G401 (cell line): ENCODE measurements at regions not wholly inside any gene's neighbourhood (a gene's known extent, or its start where the extent isn't known, plus 50 kb on each side); places are given as distances from the start of the nearest gene placed in this dataset.
"Not testable (repeated sequence)": the region's sequence is repeated elsewhere in the genome, so short reads cannot be mapped to it uniquely, and the experiment has no call there.

Experiments
- DNase-seq: peaks from one replicate; pipeline ENCODE4 v3.0.0-alpha.2; 2015; ENCODE audit warnings: low spot score
- in situ Hi-C: cut with HindIII; loops from 2 replicates; pipeline ENCODE4 v1.10.0; 2016; ENCODE audit warnings: low sequenced_read_pairs, mixed read lengths

- in situ Hi-C loops = no loop called here
- no peak for DNase-seq
Observed at GRCh38 chr7:138169441-138169851, 93.2 kb downstream of the AKR1D1 start.

GRCh38 chr7:138170298-138170697, 94.0 kb downstream of the AKR1D1 start:
- DNase-seq = no peak
- in situ Hi-C loops = no loop called here

DNA sequence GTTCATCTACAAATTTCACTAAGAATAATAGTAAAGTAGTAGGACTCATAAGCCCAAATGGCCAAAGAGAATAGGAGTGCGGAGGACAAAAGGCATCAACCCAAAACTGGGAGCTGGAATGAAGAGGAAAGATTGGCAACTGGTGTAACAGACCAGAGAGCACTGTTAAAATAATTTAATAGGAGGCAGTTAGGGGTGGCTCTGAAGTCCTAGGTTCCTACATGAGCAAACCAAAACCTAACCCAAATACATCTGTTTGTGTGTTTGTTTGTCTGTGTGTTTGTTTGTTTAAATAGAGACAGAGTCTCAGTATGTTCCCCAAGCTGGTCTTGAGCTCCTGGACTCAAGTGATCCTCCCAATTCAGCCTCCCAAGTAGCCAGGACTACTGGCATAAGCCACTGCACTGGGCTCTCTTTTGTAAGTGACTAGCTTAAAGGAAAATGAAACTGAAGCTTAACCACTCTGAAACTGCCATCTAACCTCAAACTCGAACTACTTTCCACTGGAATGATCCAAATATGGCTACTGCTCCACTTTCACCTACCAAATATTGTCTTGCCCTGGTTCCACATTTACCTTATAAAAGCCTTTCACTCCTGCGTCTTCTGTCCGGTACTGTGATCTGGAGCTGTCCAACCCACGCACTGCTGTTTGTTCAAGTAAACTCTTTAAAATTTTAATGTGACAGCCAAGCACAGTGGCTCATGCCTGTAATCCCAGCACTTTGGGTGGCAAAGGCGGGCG, 94.9 kb downstream of the AKR1D1 start:
- no peak for DNase-seq
- in situ Hi-C loops = no loop called here

- no peak for DNase-seq
- in situ Hi-C loops = no loop called here
Observed at GRCh38 chr7:138173548-138173947, 97.3 kb downstream of the AKR1D1 start.

GRCh38 chr7:138176060-138176459, 99.8 kb downstream of the AKR1D1 start:
- in situ Hi-C loops = no loop called here

DNA sequence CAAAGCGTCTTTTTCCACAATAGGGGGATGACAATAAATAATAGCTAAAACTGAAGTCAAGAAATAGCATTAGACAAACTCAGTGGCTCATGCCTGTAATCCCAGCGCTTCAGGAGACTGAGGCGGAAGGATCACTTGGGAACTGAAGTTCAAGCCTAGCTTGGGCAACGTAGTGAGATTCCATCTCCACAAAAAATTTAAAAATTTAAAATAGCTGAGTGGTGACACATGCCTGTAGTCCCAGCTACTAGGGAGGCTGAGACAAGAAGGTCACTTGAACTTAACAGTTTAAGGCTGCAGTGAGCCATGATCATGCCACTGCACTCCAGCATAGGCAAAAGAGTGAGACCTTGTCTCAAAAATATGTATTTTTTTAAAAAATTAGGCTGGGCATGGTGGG, 107.9 kb downstream of the AKR1D1 start:
- DNase-seq = no peak

More at GRCh38 chr7:138176060-138176459, 99.8 kb downstream of the AKR1D1 start:
- DNase-seq = no peak

DNA sequence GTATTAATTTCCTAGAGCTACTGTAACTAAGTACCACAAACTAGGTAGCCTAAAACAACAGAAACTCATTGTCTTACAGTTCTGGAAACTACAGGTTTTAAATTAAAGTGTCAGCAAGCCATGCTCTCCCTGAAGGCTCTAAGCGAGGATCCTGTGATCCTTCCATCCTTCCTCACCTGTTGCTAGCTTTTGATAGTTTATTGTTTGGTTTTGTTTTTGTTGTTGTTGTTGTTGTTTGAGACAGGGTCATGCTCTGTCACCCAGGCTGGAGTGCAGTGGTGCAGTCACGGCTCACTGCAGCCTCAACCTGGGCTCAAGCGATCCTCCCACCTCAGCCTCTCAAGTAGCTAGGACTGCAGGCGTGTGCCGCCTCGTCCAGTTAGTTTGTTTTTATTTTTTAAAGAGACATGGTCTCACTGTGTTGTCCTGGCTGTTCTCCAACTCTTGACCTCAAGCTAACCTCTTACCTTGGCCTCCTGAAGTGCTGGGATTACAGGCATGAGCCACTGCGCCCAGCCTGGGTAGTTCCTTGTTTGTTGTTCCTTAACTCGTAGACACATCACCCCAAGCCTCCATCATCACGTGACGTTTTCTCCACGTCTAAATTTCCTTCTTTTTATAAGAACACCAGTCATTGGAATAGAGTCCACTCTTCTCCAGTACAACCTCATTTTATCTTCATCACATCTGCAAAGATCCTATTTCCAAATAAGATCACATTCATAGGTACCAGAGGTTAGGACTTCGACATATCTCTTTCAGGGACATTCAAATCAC, 109.1 kb downstream of the AKR1D1 start:
- in situ Hi-C loops = no loop called here
- no peak for DNase-seq

More for the DNA sequence above, 107.9 kb downstream of the AKR1D1 start:
- in situ Hi-C loops = no loop called here

GRCh38 chr7:138186951-138187351, 110.7 kb downstream of the AKR1D1 start:
- no peak for DNase-seq
- in situ Hi-C loops = no loop called here

DNA sequence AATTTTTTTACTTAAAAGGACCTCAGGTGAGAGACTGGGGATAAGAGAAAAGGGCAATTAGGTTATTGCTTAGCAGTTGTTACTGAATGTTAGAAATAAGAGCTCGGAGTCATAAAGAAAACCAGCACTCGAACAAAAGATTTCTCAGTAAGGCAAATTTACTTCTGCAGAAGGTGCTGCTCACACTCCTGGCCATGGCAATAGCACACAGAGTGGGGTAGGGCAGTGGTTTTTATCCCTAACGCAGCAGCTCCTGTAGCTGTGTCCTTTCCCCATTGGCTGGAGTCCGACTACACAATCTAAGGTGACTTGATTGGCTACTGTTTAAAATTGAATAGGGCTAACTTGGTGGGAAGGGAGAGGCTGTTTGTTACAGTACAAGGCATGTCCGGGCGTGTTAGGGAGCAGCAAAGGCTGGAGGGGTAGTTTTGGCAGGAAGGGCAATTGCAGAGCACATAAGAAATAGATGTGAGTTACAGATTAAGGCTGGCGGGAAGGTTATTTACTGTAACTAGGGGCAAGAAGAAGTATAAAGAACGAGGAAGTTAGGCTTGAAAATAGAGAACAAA, 112.1 kb downstream of the AKR1D1 start:
- DNase-seq = no peak
- in situ Hi-C loops = no loop called here

GRCh38 chr7:138194567-138194966, 118.3 kb downstream of the AKR1D1 start:
- DNase-seq = no peak
- in situ Hi-C loops = no loop called here

GRCh38 chr7:138195151-138195571, 118.9 kb downstream of the AKR1D1 start:
- in situ Hi-C loops = no loop called here
- DNase-seq = no peak

- DNase-seq, in situ Hi-C loops: not testable (repeated sequence)
Observed at GRCh38 chr7:138196503-138196946, 120.3 kb downstream of the AKR1D1 start.

DNA sequence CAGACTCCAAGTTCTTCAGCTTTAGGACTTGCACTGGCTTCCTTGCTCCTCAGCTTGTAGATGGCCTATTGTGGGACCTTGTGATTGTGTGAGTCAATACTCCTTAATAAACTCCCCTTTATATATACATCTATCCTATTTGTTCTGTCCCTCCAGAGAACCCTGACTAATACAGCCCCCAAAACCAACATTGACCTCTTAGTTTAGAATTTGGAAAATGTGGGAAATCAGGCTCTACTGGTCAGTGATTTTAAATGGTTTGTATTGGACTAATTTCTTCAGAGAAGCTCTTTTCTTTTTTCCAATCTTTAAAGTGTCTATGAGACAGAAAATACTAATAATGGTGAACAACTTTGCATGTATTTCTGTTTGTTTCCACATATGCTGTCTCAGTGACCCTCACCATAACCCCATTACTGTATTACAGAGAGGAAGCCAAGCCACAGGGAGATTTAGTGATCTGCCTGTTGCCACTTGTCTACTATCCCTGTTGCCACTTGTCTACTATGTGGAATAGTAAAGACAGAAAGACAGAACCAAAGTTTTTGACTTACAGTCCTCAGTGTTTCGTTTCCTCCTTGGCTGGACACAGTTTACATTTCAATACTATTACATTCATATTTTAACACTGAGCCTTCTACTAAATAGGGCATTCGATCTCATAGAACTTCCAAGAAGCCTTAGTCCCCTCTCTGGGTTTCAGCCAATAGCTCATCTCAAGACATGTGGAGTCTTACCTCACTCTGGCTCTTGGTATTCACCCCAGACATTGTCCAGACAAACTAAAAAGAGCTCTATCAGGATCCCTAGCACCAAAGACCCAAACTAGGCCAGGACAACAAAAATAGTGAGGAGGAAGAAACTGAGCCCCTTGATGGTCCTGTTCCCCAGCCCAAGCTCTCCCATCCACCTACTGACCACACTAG, 121.0 kb downstream of the AKR1D1 start:
- DNase-seq = no peak
- in situ Hi-C loops = no loop called here

DNA sequence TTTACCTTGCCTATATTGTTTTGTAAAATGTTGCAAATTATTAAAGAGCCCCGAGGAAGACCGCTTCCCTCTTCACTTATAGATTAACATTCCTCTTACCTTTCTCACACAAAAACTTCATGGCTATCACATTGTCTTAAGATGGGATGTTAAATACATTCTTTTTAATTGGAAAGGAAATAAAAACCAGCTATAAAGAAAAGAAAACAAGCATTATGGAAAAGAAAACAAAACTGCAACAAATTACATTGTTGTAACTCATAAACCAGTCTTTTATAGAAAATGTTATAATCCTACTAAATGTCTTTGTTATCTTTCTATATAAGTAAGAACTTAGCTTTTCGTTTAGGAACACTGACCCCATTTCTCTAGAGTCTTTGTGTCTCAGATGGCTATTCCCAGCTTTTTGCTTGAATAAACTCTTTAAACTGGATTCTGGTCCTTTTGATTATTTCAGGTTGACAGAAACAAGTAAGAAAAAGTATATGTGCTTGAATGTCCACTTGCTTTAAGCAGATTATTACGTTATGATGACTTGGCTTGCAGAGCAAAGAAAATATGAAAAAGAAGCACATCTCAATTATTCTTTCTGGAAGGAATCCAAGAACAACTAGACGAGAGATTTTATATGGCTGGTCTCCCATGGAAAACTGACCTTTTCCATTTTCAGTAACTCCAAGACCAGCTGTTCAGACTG, 128.2 kb downstream of the AKR1D1 start:
- DNase-seq = no peak
- in situ Hi-C loops = no loop called here

- no peak for DNase-seq
- in situ Hi-C loops = no loop called here
Observed at GRCh38 chr7:138204982-138205298, 128.7 kb downstream of the AKR1D1 start.

DNA sequence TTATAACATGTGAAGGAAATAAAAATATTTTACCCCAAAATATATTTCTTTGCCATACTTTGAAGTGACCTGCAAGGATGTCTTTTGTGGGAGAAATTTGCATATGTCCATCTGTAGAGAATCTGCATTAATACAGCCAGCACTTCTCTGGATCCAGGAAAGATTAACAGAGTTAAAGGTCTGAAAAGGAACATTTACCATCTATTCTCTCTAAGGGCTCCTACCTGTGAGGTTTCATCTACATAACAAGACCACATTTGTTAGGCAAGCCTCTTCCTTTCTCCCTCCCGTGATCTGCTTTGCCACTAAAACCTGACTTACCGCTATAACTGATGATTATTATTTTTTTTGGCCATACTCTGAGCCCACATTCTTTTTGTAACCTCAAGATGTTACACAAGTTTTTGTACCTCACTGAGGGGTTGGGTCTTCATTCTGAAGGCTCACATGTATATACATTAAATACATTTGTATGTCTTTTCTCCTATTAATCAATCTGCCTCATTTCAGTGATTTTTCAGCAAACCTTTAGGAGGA, 129.4 kb downstream of the AKR1D1 start:
- in situ Hi-C loops = no loop called here

GRCh38 chr7:138207555-138207971, 131.3 kb downstream of the AKR1D1 start:
- in situ Hi-C loops = no loop called here

More for the DNA sequence above, 129.4 kb downstream of the AKR1D1 start:
- DNase-seq = no peak

GRCh38 chr7:138208142-138208570, 131.9 kb downstream of the AKR1D1 start:
- no peak for DNase-seq
- in situ Hi-C loops = no loop called here

More at GRCh38 chr7:138207555-138207971, 131.3 kb downstream of the AKR1D1 start:
- no peak for DNase-seq
